ENCODE measurements at regions not wholly inside any gene's neighbourhood (a gene's known extent, or its start where the extent isn't known, plus 50 kb on each side); places are given as distances from the start of the nearest gene placed in this dataset.
"Not testable (repeated sequence)": the region's sequence is repeated elsewhere in the genome, so short reads cannot be mapped to it uniquely, and the experiment has no call there.

DNA sequence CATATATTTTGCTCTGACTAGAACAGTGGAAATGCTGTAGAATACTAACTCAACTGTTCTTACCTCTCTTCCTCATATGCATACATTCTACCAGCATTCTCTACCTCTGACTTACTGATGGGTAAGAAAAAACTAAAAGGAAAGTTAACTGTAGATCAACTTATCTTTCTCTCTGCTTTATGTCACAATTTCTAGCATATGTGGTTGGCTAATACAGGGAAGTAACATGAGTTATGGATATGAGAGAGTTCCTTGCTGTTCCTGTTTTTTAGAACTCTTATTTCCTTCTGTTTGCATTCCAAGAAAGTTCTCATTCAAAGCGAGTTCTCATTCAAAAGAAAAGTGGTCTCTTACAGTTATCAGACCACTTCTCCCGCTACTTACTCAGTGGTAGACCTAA lies 226.8 kb upstream of the SGK1 start:
- DNase-seq, result no peak

DNA sequence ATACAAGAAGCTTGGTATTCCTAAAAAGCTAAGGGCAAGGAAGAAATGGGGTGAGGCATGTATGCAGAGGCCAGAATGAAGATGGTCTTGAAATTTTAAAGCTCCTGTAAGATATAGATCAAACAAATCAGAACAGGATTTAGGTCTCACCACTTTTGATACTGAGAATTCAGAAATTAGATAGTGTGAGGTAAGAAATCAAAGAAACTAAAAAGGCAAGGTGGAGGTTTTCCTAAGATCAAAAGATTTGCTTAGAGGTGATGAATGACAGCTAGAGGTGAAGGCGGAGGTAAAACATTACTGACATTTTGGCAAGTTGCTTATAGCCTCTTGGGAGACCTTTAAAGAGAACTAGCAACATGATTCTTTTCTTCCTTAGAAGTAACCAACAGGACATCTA lies 225.2 kb upstream of the SGK1 start:
- DNase-seq, result no peak

GRCh38 chr6:134541001-134541400 lies 223.1 kb upstream of the SGK1 start:
- no peak for DNase-seq

DNA sequence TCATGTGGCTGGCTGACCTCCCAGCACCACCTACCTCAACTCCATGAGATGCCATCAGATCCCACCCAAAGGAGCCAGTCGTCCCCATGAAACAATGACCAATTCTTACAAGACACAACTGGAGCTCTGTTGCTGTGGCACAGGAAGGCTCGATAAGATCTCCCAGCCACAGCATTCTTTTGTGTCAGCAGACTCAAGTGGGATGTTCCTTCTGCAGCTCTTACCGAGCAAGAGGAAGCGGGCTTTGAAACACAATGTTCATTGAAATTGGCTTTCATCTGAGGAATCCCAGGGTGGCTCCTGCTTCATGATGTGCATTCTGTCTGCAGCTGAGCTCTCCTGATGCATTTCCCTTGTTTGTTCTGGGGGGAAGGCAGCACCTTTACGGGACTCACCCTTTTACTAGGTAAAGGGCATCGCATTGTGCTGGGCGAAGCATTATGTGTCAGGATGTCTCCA lies 222.0 kb upstream of the SGK1 start:
- no peak for DNase-seq

DNA sequence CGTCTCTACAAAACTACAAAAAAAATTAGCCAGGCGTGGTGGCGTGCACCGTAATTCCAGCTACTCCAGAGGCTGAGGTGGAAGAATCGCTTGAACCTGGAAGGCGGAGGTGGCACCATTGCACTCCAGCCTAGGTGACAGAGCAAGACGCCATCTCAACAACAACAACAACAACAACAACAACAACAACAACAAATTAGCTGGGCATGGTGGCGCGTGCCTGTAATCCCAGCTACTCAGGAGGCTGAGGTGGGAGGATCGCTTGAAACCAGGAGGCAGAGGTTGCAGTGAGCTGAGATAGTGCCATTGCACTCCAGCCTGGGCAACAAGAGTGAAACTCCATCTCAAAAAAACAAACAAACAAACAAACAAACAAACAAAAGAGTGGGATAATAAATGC lies 219.9 kb upstream of the SGK1 start:
- not testable (repeated sequence) for DNase-seq

DNA sequence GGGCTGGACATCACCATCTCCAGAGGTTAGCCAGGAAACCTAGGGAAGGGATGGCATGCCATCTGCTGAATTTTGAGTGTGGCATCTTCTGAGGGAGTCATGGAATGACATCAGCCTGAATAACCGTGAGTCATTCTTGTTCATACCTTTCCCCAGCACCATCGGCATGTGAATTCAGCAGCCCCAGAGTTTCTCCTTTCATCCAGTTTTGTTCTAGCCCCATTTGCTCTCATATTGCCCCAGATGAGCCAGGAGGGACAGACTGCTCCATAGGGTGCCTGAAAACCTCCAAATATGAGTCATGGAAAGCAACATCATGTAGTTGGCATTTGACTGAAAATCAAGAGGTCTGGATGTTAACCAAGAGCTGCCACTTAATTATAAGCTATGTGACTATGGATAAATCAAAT lies 219.2 kb upstream of the SGK1 start:
- no peak for DNase-seq

GRCh38 chr6:134535831-134536230 lies 217.9 kb upstream of the SGK1 start:
- no peak for DNase-seq

- no peak for DNase-seq
Measured at GRCh38 chr6:134534708-134535149, 216.8 kb upstream of the SGK1 start.

DNA sequence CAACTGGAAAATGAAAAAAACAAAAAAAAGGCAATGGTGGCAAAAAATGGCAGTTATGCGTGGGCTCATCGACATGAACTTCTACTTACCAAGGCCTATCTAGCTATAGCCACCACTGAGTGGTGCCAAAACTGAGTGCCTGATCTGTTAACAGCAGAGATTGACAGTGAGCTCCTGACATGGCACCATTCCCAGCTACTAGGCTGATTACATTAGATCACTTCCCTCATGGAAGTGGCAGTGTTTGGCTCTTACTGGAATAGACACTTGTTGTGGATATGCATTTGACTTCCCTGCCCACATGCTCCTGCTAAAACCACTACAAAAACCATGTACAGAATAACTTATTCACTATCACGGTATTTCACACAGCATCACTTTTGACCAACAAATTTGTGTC lies 216.1 kb upstream of the SGK1 start:
- DNase-seq, result no peak

GRCh38 chr6:134532694-134533624 lies 215.0 kb upstream of the SGK1 start:
- DNase-seq, result no peak

GRCh38 chr6:134531611-134532010 lies 213.7 kb upstream of the SGK1 start:
- DNase-seq, result no peak

DNA sequence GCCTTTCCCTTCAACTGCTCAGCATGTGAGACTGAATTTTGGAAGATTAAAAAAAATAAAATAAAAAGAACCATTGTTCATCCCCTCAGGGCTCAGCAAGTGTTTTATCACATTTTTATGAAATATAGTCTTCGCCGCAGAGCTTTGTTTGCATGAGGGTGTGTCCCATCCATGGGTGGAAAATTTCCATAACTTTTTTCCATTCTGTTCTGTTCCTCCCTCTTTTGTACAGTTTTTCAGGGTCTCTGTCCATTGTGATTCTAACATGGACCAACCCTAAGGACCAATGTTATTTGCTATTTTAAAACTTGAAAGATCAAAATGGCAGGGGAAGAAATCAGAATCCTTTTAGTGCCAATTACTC lies 213.3 kb upstream of the SGK1 start:
- no peak for DNase-seq

- DNase-seq, result no peak
Measured at GRCh38 chr6:134529921-134530320, 212.0 kb upstream of the SGK1 start.

DNA sequence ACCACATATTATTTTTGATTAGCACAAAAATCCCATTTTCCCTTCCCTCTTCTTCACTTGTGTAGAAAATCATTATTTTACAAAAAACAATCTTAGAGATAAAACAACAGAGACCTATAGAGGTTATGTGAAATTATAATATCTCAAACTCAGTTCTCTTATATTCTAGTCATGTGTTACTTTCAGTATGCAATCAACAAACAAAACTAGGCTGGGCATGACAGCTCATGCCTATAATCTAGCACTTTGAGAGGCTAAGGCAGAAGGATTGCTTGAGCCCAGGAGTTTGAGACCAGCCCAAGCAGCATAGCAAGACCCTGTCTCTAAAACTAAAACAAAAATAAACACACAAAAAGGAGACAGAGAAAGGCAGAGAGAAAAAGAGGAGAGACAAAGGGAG lies 211.4 kb upstream of the SGK1 start:
- DNase-seq, result no peak

- no peak for DNase-seq
Measured at GRCh38 chr6:134527108-134527787, 209.3 kb upstream of the SGK1 start.

- no peak for DNase-seq
Measured at GRCh38 chr6:134525190-134525868, 207.4 kb upstream of the SGK1 start.

DNA sequence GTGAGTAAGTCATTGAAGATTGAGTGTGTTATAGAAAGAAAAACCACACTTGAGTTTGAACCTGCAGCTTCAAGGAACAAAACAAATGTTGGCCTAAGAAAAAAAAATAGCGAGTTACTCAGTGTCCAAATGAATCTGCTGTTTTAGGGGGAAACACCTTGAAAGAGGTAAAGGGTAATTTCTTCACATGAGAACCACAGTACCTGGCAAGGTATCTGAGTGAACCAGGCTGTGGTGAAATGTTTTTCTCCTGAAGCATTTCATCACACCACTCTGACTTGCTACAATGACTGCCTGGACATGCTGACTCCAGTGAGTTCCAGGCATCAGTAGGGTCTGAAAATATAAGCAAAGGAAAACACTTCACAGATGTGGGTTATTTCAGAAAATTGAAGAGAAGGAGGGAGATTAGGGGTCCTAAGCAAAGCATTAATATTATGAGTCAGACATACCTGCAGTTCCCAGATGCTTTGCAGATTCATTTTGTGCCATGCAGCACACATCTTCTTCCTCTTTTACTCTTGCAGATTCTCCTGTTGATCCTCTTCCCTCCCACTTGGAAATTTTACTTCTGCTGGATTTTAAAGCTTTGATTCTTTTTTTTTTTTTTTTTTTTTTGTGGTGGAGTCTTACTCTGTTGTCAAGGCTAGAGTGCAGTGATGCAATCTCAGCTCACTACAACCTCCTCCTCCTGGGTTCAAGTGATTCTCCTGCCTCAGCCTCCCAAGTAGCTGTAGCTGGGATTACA lies 206.2 kb upstream of the SGK1 start:
- no peak for DNase-seq

GRCh38 chr6:134523051-134523450 lies 205.1 kb upstream of the SGK1 start:
- DNase-seq, result no peak

DNA sequence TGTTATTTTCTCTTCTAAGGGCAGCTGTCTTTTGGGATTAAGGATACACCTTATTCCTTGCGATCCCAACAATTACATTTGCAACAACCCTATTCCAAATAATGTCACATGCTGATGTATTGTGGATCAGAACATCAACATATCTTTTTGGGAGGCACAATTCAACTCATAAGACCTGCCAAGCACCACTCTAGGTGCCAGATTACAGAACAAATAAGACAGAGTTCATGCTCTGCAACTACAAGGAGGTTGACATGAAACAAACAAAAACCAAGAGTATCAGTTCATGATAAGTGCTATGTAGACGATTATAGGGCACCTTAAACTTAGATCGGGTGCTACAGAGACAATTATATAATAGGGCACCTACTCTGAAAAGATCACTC lies 203.2 kb upstream of the SGK1 start:
- no peak for DNase-seq

DNA sequence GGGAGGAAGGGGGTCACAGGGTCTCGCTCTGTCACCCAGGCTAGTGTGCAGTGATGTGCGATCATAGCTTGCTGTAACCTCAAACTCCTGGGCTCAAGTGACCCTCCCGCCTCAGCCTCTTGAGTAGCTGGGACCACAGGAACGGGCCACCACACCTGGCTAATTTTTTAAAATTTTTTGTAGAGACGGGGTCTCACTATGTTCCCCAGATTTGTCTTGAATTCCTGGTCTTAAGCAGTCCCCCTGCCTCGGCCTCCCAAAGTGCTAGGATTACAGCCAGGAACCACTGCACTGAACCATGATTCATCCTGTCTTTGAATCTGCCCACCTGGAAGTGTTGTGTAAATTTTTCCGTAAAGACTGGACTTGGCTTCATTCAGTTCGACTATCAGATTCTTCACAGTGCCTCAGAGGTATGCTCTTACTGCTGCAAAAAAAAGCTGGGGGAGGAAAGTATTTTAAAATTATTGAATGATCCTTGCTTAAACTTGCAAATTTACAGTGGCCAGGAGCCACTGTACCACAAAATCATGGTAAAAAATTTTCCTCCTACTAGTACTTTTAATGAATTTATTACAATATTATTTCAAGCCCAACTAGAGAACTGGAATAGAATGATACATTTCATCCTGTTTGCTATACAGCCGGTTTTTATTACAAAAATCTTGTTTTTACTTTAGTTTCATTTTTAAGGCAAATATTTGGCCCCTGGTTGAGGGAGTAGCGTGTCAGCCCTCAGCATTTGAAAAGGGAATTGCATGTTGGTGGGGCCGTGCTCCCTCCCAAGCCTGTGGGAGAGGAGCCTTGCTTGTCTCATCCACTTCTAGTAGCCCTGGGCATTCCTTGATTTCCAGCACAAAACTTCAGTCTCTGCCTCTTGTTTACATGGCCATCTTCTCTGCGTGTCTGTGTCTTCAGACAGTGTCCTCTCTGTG lies 202.5 kb upstream of the SGK1 start:
- DNase-seq, result no peak

DNA sequence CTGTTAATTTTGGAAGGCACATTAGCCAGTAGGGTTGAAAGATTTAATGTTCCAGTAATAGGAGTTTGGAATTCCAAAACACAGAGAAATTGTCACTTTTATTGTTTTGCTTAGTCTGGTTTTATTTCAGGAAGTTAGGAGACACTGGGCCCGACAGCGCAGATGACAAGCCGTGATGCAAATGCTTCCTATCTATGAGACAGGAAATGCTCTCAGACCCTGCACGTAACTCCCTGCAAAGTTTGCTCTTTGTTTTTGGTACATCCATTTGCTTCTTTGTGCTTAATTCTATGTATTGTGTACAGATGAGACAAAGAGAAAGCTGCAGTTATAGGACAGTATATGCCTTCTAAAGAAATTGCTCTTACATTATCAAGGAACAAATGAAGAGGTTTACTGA lies 201.6 kb upstream of the SGK1 start:
- DNase-seq, result peak; percentile 41

DNA sequence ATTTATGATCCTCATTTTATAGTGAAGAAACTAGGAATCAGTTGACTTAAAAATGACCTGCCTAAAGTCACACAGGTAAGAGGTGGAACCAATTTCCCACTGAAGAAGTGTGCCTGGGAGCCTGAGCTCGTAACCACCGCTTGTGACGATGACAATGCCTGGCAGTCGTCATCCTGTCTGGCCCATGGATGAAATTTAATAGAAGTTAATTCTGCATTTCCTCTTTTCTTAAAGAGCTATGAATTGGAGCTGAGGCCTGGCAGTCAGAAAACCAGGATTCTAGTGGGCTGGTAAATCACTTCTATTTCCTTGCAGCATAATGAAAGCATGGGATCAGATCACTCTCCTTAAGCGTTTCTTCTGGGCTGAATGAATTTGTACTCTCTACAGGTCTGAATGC lies 200.0 kb upstream of the SGK1 start:
- DNase-seq, result no peak

Data from stimulated activated CD4-positive, alpha-beta T cell treated with anti-CD3 and anti-CD28 coated beads, Interleukin-15, amount 100 ng/mL, for 24 hours (primary cell).